ENCODE measurements at regions not wholly inside any gene's neighbourhood (a gene's known extent, or its start where the extent isn't known, plus 50 kb on each side); places are given as distances from the start of the nearest gene placed in this dataset.
"Not testable (repeated sequence)": the region's sequence is repeated elsewhere in the genome, so short reads cannot be mapped to it uniquely, and the experiment has no call there.

GRCh38 chr6:66184091-66184490 lies 477.1 kb upstream of the EYS start:
- no peaks in the 10 kb centered on the region for H3K27me3 ChIP-seq (ENCODE audit: control insufficient read depth in 1 of 2, insufficient read depth in 2 of 2, low read length in 1 of 2)
- H3K27ac ChIP-seq (ENCODE audit: low read depth in 1 of 2, low read length in 2 of 2), result no peak overlapping the region
- no peak for ATAC-seq (ENCODE audit: low FRiP score)
- no peak for DNase-seq
- no peak overlapping the region for H3K4me3 ChIP-seq (ENCODE audit: low read length in 2 of 2)
- no peaks in the 10 kb centered on the region for H3K4me1 ChIP-seq (ENCODE audit: control insufficient read depth in 1 of 2, insufficient read depth in 2 of 2, low read length in 2 of 2)
- 42 to 58% methylated on average over 1 of the region's 1 CpG for WGBS, 2 donors
- intact Hi-C loops (cut with DNase I), result no loop called here
- H3K36me3 ChIP-seq (ENCODE audit: control insufficient read depth in 1 of 2, insufficient read depth in 2 of 2, low read length in 1 of 2), result no peaks in the 10 kb centered on the region
- H3K9me3 ChIP-seq (ENCODE audit: control insufficient read depth, low read length), result peaks cover 2% of the 10 kb centered on the region

DNA sequence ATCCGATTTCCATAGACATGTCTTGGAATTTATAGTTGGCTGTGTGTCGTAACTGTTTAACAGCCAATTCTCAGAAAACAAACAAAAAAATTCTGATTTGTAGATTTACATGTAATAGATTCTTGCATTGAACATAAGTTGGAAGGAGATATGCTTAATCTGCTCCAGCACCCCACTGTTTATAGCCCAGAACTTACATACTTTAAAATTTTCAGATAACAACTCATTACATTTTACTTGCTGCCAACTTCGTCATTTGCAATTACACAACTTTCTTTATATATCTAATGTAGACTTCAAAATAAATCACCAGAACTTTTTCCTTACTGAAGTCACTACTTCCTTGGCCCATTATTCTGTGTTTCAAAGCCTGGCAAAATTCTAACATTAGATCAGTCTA lies 472.3 kb upstream of the EYS start:
- H3K9me3 ChIP-seq (ENCODE audit: control insufficient read depth, low read length), result no peaks in the 10 kb centered on the region
- H3K4me3 ChIP-seq (ENCODE audit: low read length in 2 of 2), result no peak overlapping the region
- WGBS, 2 donors, result 66 to 72% methylated on average over 3 of the region's 3 CpGs
- H3K27ac ChIP-seq (ENCODE audit: low read depth in 1 of 2, low read length in 2 of 2), result no peak overlapping the region
- no peaks in the 10 kb centered on the region for H3K27me3 ChIP-seq (ENCODE audit: control insufficient read depth in 1 of 2, insufficient read depth in 2 of 2, low read length in 1 of 2)
- intact Hi-C loops (cut with DNase I), result no loop called here
- DNase-seq (no peak), ATAC-seq (ENCODE audit: low FRiP score) (no peak)
- H3K4me1 ChIP-seq (ENCODE audit: control insufficient read depth in 1 of 2, insufficient read depth in 2 of 2, low read length in 2 of 2), result no peaks in the 10 kb centered on the region
- no peaks in the 10 kb centered on the region for H3K36me3 ChIP-seq (ENCODE audit: control insufficient read depth in 1 of 2, insufficient read depth in 2 of 2, low read length in 1 of 2)

DNA sequence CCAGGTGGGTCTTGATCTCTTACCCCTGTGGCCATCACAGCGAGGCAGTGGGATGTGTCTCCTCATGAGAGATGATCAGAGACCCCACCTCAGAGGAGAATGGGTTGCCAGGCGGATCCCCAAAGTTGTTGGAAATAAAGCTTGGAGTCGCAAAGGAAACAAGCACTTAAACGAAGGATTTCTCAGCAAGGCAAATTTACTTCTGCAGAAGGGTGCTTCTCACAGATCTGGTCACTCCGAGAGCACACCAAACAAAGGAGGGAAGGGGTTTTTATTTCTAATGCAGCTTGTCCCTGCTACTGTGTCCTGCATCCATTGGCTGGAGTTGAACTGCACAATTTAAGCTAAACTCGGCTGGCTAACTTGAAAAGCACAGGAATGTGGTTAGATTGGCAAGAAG lies 466.6 kb upstream of the EYS start:
- DNase-seq (no peak), ATAC-seq (ENCODE audit: low FRiP score) (no peak)
- intact Hi-C loops (cut with DNase I), result no loop called here
- Histone ChIP-seq H3K36me3 (ENCODE audit: control insufficient read depth in 1 of 2, insufficient read depth in 2 of 2, low read length in 1 of 2) (no peaks in the 10 kb centered on the region), H3K4me1 (ENCODE audit: control insufficient read depth in 1 of 2, insufficient read depth in 2 of 2, low read length in 2 of 2) (no peaks in the 10 kb centered on the region), H3K4me3 (ENCODE audit: low read length in 2 of 2) (no peak overlapping the region), H3K27ac (ENCODE audit: low read depth in 1 of 2, low read length in 2 of 2) (no peak overlapping the region), H3K9me3 (ENCODE audit: control insufficient read depth, low read length) (no peaks in the 10 kb centered on the region), H3K27me3 (ENCODE audit: control insufficient read depth in 1 of 2, insufficient read depth in 2 of 2, low read length in 1 of 2) (no peaks in the 10 kb centered on the region)
- 80 to 85% methylated on average over 6 of the region's 6 CpGs for WGBS, 2 donors

DNA sequence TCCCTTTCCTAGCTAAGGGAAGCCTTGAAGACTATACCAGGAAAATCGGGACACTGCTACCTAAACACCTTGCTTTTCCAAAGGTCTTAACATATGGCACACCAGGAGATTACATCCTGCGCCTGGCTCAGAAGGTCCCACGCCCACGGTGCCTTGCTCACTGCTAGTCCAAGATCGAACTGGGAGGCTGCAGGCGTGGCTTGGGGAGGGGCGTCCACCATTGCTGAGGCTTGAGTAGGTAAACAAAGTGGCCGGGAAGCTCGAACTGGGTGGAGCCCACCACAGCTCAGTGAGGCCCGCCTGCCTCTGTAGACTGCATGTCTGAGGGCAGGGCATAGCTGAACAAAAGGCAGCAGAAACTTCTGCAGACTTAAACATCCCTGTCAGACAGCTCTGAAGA lies 459.7 kb upstream of the EYS start:
- H3K36me3 ChIP-seq (ENCODE audit: control insufficient read depth in 1 of 2, insufficient read depth in 2 of 2, low read length in 1 of 2); H3K27me3 ChIP-seq (ENCODE audit: control insufficient read depth in 1 of 2, insufficient read depth in 2 of 2, low read length in 1 of 2); H3K4me3 ChIP-seq (ENCODE audit: low read length in 2 of 2); H3K9me3 ChIP-seq (ENCODE audit: control insufficient read depth, low read length); intact Hi-C loops (cut with DNase I); ATAC-seq (ENCODE audit: low FRiP score); H3K27ac ChIP-seq (ENCODE audit: low read depth in 1 of 2, low read length in 2 of 2); H3K4me1 ChIP-seq (ENCODE audit: control insufficient read depth in 1 of 2, insufficient read depth in 2 of 2, low read length in 2 of 2); DNase-seq: not testable (repeated sequence)
- WGBS, 2 donors, result 86 to 90% methylated on average over 10 of the region's 10 CpGs

GRCh38 chr6:66161546-66162108 lies 454.6 kb upstream of the EYS start:
- Histone ChIP-seq H3K4me1 (ENCODE audit: control insufficient read depth in 1 of 2, insufficient read depth in 2 of 2, low read length in 2 of 2) (no peaks in the 10 kb centered on the region), H3K4me3 (ENCODE audit: low read length in 2 of 2) (no peak overlapping the region), H3K27me3 (ENCODE audit: control insufficient read depth in 1 of 2, insufficient read depth in 2 of 2, low read length in 1 of 2) (no peaks in the 10 kb centered on the region), H3K36me3 (ENCODE audit: control insufficient read depth in 1 of 2, insufficient read depth in 2 of 2, low read length in 1 of 2) (no peaks in the 10 kb centered on the region), H3K9me3 (ENCODE audit: control insufficient read depth, low read length) (peaks cover 12% of the 10 kb centered on the region), H3K27ac (ENCODE audit: low read depth in 1 of 2, low read length in 2 of 2) (no peak overlapping the region)
- 32 to 59% methylated on average over 1 of the region's 1 CpG for WGBS, 2 donors
- ATAC-seq (ENCODE audit: low FRiP score), result no peak
- DNase-seq, result no peak
- intact Hi-C loops (cut with DNase I), result no loop called here

- ATAC-seq (ENCODE audit: low FRiP score) (no peak), DNase-seq (no peak)
- H3K4me1 ChIP-seq (ENCODE audit: control insufficient read depth in 1 of 2, insufficient read depth in 2 of 2, low read length in 2 of 2), result no peaks in the 10 kb centered on the region
- no peak overlapping the region for H3K4me3 ChIP-seq (ENCODE audit: low read length in 2 of 2)
- H3K36me3 ChIP-seq (ENCODE audit: control insufficient read depth in 1 of 2, insufficient read depth in 2 of 2, low read length in 1 of 2), result no peaks in the 10 kb centered on the region
- H3K27ac ChIP-seq (ENCODE audit: low read depth in 1 of 2, low read length in 2 of 2), result no peak overlapping the region
- peaks cover 12% of the 10 kb centered on the region for H3K9me3 ChIP-seq (ENCODE audit: control insufficient read depth, low read length)
- no peaks in the 10 kb centered on the region for H3K27me3 ChIP-seq (ENCODE audit: control insufficient read depth in 1 of 2, insufficient read depth in 2 of 2, low read length in 1 of 2)
- 78 to 85% methylated on average over 2 of the region's 2 CpGs for WGBS, 2 donors
- intact Hi-C loops (cut with DNase I), result no loop called here
These were observed 452.9 kb upstream of the EYS start for GRCh38 chr6:66159937-66160336.

DNA sequence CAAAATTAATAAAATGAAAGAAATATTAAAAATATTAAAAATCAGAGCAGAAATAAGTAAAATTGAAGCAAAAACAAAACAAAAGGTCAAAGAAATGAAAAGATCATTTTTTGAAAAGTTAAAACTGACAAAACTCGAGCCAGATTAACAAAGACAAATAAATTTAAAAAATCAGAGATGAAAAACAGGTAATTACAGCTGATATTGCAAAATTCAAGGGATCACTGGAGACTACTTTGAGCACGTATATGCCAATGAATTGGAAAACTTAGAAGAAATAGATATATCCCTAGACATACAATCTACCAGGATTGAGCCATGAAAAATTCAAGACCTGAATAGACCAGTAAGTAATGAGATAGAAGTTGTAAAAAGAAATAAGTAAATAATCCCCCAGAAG lies 446.2 kb upstream of the EYS start:
- Histone ChIP-seq H3K4me3 (ENCODE audit: low read length in 2 of 2) (no peak overlapping the region), H3K36me3 (ENCODE audit: control insufficient read depth in 1 of 2, insufficient read depth in 2 of 2, low read length in 1 of 2) (no peaks in the 10 kb centered on the region), H3K27ac (ENCODE audit: low read depth in 1 of 2, low read length in 2 of 2) (no peak overlapping the region), H3K9me3 (ENCODE audit: control insufficient read depth, low read length) (no peaks in the 10 kb centered on the region), H3K4me1 (ENCODE audit: control insufficient read depth in 1 of 2, insufficient read depth in 2 of 2, low read length in 2 of 2) (no peaks in the 10 kb centered on the region), H3K27me3 (ENCODE audit: control insufficient read depth in 1 of 2, insufficient read depth in 2 of 2, low read length in 1 of 2) (no peaks in the 10 kb centered on the region)
- intact Hi-C loops (cut with DNase I), result no loop called here
- ATAC-seq (ENCODE audit: low FRiP score) (no peak), DNase-seq (no peak)
- 54 to 59% methylated on average over 2 of the region's 2 CpGs for WGBS, 2 donors

DNA sequence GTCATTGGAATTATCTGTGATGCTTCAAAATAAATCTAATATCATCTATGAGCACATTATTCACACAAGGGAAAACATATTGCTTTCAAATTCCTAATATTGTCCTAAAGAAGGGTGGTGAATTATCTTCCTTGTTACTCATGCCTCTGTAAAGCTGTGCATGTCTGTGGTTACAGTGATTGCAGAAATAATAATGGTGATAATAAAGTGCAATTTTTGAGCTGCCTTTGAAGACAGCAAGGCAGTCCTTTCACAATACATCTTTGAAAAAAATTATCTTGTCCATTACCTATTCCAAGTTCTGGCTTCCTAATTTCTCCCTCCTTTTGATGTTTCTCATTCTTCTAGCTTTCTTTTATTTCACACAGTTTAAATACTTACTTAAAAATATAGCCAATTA lies 442.1 kb upstream of the EYS start:
- no peaks in the 10 kb centered on the region for H3K36me3 ChIP-seq (ENCODE audit: control insufficient read depth in 1 of 2, insufficient read depth in 2 of 2, low read length in 1 of 2)
- H3K4me1 ChIP-seq (ENCODE audit: control insufficient read depth in 1 of 2, insufficient read depth in 2 of 2, low read length in 2 of 2), result no peaks in the 10 kb centered on the region
- intact Hi-C loops (cut with DNase I), result no loop called here
- H3K9me3 ChIP-seq (ENCODE audit: control insufficient read depth, low read length), result no peaks in the 10 kb centered on the region
- H3K4me3 ChIP-seq (ENCODE audit: low read length in 2 of 2), result no peak overlapping the region
- no peak for ATAC-seq (ENCODE audit: low FRiP score)
- no peak for DNase-seq
- no peaks in the 10 kb centered on the region for H3K27me3 ChIP-seq (ENCODE audit: control insufficient read depth in 1 of 2, insufficient read depth in 2 of 2, low read length in 1 of 2)
- no peak overlapping the region for H3K27ac ChIP-seq (ENCODE audit: low read depth in 1 of 2, low read length in 2 of 2)

DNA sequence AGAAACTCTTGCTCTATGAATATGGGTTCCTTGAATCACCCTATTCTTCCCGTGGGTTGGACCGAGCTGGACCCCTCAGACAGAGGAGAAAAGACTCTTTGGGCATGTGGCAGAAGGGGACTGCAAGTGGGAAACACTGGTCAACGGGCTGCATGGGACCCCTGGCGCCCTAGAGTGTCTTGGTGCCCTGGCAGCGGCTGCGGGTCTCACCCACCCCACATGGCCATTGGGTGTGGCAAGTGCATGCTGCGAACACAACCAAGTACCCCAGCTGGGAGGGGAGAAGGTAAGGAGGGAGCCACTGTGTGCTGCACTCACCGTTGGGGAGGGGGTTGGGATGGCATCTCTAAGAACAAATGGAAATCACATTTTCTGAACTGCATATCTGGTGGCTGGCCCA lies 438.8 kb upstream of the EYS start:
- DNase-seq, result no peak
- Histone ChIP-seq H3K27me3 (ENCODE audit: control insufficient read depth in 1 of 2, insufficient read depth in 2 of 2, low read length in 1 of 2) (no peaks in the 10 kb centered on the region), H3K27ac (ENCODE audit: low read depth in 1 of 2, low read length in 2 of 2) (no peak overlapping the region), H3K36me3 (ENCODE audit: control insufficient read depth in 1 of 2, insufficient read depth in 2 of 2, low read length in 1 of 2) (no peaks in the 10 kb centered on the region), H3K4me3 (ENCODE audit: low read length in 2 of 2) (no peak overlapping the region), H3K9me3 (ENCODE audit: control insufficient read depth, low read length) (no peaks in the 10 kb centered on the region), H3K4me1 (ENCODE audit: control insufficient read depth in 1 of 2, insufficient read depth in 2 of 2, low read length in 2 of 2) (no peaks in the 10 kb centered on the region)
- intact Hi-C loops (cut with DNase I), result no loop called here
- ATAC-seq (ENCODE audit: low FRiP score), result no peak
- 89 to 90% methylated on average over 8 of the region's 8 CpGs for WGBS, 2 donors

All from aorta (tissue), 5 donors.